GM21825 (cell line): ENCODE measurements at regions not wholly inside any gene's neighbourhood (a gene's known extent, or its start where the extent isn't known, plus 50 kb on each side); places are given as distances from the start of the nearest gene placed in this dataset.

ENCODE experiments used
- ATAC-seq: cut with Tn5 transposase; IDR thresholded peaks from one replicate; pipeline ENCODE4 v1.9.1; 2021; ENCODE audit warnings: mild to moderate bottlenecking, moderate library complexity; ENCODE audit not compliant: unreplicated experiment

DNA sequence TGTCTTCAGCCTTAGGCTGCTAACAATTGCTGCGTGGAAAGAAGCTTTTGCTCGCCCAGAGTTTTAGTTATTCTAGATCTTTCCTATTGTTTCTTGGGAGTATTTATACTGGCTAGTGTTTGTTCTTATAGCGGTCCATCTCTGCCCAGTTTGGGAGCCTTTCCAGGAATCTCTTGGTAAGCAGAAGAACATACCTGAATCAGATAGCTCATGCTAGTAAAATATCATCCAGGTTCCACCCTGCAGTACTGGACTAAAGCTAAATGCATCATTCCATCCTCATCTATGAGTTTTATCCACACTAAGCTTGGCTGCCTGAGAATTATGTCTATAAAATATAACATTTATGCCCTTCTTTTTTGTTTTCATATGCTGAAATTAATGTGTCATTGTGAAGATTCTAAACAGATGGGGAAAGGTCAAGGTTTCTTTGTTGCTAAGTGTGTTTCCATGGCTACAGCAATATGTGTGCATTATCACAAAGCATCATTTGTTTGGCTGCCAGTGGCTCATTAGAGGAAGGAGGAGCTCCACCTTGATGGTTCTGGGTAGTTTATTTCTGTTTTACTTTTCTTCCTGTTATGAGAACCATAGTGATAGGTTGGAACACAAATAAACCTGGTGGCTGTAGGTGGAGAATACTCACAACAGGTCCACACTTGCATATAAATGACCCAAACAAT, 182.8 kb downstream of the PIK3C3 start:
- ATAC-seq = no peak

DNA sequence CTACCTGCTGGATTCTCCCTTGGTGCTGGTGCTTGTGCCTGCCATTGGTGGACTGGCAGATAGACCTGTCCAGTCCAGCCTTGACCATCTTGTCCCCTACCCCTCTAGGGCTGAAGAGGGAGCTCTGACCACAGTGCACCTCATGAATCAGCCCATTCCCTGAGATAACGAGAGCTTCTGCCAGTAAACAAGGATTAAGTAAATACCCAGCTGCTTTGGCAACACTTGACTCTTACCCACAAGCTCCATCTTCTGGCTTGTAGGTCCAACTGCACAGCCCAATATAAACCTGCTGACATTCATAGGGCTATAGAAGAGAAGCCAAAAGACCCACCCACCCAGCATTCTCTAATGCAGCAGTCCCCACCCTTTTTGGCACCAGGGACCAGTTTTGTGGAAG, 186.4 kb downstream of the PIK3C3 start:
- no peak for ATAC-seq

DNA sequence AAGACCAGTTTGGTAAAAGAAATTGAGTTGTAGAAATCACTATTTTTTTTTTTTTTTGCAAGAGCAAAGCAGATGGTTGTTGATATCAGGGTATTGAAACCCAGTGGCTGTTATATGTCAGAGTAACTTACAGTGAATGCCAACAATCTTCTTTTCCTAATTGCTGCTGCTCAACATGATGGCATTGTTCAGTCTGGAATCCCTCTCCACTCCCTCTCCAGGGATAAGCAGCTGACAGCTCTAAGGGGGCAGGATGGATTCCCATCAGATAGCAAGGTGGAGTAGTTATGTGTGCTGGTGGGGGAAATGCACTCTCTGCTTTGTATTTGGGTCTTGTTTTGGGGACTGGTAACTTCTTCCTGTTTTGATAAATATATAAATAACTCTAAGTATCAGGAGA, 200.0 kb downstream of the PIK3C3 start:
- no peak for ATAC-seq

DNA sequence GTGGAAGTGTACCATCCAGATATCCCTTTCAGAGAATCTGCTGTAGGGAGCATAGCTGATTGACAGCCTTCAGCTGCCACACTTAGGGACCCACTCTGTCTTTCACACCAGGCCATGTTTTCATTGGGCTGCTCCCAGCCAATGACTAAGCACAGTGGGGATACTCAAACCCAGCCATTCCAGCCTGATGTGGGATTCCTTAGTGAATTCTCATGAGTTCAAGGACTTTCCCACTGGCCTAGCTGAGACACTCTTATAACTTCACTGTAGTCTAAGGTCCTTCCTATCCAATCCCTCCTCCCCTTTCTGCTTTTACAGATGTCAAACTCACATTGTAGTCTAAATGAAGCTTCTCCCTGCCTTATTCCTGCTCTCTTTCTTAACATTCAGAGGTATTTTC, 201.2 kb downstream of the PIK3C3 start:
- no peak for ATAC-seq

DNA sequence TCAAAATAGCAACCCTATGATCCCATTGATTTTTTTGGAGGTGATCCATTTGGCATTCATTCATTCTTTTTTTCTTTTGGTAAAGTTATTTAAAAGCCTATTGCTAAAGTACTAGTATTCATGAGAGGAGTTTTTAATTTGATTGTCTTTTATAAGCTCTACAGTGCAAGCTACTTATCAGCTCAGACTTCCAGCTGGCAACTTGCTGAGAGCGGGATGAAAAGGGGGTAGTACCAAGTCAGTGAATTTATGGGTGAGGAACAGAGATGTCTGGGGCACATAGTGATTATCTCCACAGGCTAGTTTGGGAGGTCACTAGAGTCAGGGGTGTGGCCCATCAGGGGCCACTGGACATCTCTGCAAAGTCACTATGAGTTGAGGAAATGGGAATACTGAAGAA, 202.4 kb downstream of the PIK3C3 start:
- no peak for ATAC-seq

DNA sequence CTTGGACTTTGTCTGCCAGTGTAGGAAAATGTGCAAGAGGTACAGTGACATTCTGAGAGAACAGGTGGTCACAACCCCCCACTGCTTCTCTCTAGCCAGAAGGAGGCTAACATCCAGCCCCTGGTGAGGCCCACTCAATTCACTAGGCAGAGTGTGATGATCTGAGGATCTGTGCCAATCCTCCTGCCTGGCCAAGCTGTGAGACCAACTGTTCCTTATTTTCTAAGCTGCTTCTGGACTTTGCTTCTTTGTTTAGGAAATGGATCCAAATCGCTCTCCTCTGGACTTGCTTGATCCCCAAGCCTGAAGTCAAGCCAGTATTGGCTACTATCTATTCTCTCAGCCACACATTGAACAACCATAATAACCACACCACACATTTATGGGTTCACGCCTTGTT, 202.8 kb downstream of the PIK3C3 start:
- ATAC-seq = no peak

DNA sequence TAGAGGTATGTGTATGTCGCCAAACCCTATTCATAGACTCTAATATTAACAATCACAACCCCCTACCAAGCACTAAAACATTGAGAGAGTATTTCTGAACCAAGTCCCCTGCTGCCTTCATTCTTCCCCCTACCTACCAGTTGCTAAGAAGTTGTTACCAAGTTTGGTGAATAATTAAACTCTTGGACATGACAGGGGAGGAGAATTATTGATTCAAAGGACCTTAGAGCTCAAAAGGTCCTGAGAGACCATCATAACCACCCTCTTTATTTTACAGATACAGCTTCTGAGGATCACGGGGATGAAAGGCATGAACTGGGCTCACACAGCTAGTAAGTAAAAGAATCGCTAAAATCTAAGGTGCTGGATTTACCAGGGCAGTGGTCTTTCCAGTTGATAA, 204.1 kb downstream of the PIK3C3 start:
- ATAC-seq = no peak

DNA sequence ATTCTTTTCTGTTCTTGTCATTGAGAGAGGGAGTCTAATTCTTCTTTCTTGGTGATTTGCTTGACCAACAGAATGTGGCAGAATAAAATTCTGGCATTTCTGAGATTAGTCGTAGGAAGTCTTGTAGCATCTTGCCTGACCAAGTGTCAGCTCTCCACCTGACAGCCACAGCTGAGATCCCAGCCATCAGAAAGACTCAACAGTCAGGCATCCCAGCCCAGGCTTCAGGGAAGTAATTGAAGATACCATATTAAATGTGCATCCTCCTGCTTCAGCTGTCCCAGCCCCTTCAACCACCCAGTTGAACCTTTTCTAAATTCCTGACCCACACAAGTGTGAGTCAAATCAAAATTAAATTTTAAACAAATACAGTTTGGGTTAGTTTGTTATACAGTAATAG, 208.3 kb downstream of the PIK3C3 start:
- no peak for ATAC-seq

DNA sequence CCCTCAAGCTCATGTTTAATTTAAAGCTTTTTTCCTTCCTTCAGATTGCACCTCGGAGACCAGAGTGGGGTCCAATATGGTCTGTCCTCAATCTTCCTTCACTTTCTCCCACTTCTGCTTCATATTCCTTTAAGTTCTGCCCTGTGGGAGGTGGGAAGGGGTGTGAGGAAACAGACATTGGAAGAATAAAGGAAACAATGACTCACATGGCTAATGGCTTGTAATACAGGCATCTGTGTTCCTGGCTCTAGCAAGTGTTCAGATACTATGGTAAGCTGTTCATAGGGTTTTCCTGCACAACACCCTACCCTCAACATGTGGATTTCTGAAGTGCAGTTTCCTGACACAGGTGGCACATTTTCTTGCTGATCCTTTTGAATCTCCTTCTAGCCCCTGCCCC, 209.5 kb downstream of the PIK3C3 start:
- ATAC-seq = no peak

DNA sequence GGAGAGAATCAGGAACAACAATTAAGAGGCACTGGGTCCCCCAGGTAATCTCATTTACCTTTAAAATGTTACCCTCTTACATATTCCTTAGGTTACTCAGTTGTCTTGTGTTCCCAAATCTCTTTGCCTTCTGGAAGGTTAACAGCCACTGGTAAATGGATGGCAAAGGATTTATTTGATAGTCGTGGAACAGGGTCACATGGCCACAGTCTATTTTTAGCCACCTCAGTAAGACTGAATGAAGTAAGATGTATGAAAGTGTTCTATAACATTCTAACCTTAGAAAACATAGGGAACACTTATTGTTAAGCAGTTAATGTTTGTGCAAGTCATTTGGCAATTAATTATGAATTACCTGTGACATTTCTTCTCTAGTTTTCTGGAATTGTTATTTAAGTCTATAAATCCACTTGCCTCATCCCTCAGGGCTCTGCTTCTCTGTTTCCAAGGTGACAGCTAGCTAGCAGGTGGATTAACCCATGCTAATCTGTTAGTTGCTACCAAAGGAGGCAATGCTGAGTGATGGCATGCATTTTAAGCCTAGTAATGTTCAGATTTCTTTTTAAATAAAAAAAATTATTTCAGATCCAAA, 211.0 kb downstream of the PIK3C3 start:
- ATAC-seq = no peak

DNA sequence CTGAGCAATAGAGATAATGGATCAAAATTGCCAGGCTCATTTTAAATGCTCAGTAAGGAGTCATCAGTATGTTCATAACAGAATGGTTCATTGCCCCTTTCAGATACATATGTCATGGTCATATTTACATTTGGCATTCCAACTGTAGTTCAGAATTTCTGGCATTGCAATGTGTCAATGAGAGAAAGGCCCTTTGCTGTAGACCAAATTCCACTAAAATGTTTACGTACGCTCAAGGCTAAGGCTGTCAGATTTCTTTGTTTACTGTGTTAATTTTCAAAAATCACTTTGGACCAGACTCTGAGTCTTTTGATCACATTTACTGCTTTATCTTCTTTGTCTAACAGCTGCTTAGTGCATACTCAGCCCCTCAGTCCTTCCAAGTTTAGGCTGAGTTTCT, 213.5 kb downstream of the PIK3C3 start:
- no peak for ATAC-seq

DNA sequence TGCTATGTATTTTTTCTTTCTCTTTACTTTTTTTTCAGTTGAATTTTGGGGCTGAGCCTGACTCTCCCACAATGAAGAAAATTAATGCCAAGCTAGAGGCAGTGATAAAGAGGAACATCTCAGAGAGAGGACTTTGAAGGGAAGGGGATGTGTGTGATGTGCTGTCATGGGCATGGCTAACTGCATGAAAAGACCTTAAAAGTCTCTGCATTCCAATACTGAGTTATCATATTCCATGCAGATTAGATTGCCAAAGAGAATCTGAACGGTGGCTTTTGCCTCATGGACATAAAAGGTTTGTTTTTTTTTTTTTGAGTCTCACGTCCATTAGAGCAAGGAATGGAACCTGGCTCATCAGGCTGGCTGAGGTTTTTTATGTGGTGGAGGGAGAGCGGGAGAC, 213.9 kb downstream of the PIK3C3 start:
- no peak for ATAC-seq

DNA sequence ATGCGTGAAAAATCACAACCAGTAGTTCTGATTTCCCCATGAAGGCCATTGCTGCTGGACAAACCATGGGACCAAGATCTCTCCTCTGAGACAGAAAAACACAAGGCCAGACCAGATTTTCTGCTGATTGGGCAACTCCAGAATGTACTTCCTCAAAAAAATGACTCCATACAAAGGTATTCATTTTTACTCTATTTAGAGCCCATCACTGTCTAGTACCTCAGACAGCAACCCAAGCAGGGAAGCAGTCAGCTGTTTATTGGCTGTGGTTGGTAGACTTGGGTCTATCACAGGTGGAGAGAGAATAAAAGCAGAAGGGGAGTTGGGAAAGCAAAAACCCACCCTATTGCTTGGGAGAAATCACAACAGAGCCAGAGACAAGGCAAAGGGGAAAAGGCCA, 219.9 kb downstream of the PIK3C3 start:
- ATAC-seq = no peak

DNA sequence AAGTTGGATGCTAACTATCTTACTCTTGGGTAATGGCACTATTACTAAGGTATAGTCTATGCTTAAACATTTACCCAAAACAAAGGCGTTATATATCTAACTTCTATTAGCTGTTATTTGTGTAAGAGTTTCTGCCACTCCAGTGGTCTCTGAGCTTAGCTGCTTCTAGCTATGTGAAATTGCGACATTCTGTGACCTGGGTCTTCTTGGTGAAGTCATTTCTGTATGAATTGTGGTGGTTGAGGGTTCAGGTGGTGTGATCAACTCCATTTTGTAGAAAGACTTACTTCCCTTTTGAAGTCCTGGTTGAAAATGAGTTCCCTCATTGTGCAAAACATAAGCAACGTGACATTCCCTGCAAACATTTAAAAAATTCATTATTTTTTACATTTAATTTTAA, 221.6 kb downstream of the PIK3C3 start:
- no peak for ATAC-seq

DNA sequence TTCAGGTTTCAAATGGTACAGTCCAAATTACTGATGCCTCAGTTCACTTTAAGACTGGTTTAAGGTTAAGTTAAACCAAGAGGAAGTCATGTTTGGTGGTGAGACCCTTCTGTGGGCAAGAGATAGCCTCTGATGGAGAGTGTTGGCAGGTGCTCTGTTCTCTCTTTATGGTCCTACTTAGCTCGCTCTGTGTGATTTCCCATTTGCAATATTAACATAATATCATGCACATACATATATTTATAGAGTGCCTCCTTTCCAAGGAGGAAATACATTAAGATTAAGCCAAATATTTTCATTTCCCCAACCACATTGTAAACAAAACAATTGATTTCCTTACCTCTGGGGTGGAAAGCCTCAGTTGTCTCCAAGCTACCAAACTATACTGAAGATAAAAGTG, 222.4 kb downstream of the PIK3C3 start:
- ATAC-seq = no peak

DNA sequence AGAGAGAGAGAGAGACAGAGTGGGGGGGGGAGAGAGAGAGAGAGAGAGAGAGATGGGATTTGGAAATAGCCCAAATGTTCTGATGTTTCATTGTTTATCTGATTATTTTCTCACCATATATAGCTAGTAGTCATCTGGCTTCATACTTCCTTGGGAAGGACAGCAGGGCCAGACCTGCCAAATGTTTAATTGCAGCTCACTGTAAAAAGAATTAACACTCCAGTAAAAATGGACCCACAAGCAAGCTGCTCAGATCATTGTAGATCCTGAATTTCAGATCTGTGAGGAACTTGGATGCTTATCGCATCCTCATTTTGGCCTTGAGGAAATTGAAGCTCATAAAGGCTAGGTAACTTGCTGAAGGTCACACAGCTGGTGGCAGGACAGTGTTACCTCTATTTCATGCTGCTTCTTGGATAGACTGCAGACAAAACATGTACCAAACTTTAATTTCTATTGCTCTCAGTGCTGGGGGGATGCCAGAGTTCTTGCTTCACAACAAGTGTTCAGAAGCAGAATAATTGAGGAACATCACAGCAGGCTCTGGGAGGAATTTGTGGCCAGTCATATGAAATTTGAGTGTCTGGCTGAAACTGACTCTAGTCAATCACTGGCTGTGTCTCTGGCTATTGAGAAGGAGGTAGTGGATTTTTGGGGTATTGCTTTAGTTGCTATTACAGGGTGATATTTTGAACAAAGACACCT, 223.5 kb downstream of the PIK3C3 start:
- no peak for ATAC-seq

DNA sequence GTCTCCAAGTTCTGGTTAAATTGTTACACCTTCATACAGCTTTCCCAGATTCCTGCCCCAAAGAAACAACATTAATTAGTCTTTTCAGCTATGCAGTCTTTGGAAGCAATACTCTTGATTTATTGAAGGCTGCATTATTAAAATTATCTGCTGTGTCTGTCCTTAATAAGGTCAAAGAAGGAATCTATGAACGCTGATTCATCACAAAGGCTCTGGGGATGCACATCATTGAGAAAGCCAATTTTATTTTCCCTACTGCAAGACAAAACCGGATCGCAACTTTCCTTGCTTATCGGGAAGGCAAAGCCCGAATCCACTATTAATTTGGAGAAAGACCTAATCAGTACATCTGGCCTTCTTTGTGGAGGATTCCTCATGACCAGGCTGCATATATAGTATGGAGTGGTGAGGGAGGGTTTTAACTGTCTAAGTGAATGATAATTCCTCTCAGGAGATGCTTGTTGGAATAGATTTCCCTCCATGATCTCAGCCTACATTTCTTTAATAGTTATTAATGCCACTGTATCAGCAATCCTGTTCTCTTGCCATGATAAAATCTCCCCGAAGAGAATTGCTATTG, 224.6 kb downstream of the PIK3C3 start:
- no peak for ATAC-seq

DNA sequence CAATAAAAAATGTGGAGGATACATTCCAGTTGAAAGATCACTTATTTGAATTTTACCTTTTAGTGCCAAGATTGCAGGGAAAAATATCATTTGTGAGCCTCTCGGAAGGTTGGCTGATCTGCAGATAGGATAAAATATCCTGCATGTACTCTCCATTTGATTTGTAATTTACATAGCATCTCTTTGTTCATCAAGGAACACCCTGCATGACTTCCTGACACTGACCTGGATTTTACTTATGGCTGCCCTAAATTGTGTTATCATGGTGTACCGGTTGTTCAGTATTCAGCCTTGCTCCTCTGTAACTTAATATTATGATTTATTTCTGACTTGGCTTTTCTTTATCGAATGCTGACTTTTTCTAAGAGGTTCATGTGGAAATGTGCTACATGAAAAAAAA, 226.4 kb downstream of the PIK3C3 start:
- ATAC-seq = no peak

DNA sequence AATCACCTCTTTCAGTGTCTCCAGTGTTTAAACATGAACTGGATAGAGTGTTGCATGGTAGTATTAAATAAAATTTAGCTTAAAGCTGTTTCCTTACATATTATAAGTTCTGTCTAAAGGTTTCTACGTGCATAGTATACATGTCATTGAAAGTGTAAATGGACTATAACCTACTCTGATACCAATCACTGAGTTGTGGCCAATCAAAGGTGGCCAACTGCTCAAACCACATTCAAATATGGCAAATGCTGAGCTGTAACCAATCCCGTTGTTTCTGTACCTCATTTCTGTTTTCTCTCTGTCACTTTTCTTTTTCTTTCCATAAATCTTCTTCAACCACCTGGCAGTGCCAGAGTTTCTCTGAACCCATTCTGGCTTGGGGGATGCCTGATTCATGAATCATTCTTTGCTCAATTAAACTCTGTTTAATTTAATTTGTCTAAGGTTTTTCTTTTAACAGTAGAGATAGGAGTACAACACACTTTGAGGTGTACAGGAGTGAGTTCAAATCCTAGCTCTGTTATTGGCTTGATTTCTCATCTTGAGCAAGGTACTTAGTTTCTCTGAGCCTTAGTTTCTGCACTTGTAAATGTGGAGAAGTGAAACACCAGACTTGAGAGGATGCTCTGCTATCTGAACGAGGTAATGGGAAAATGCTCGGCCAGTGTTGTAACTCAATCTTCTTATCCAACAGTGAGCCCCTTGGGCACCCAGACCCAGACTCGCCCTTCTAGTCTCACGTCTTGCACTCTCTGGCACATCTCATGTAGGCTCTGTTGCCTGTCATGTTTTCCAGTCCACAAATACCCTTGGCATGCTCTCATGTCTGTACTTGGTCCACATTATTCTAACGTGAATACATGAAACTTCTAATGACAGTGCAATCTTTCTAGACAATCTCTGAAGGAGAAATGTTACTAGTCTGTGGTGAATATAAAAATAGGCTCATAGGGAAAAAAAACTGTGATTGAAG, 228.0 kb downstream of the PIK3C3 start:
- no peak for ATAC-seq

DNA sequence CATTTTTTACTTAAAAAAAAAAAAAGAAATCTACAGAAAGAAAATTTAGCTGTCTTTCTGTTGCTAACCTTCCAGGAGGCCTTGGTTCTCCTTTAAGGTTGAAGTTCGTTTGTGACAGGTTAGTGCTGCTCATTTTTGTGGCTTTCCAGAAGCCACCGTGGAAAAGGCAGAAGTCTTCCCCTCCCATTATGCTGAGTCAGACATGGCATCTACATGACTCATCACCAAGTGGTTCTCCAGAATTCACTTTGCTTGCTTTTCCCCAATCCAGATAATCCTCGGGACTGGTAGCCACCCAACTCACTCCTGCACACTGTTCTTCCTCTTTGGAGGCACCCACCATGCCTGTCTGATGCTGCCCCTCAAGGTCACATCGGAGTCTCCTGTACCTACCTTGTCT, 228.7 kb downstream of the PIK3C3 start:
- ATAC-seq = no peak
